IMR-90 (cell line): ENCODE measurements at regions not wholly inside any gene's neighbourhood (a gene's known extent, or its start where the extent isn't known, plus 50 kb on each side); places are given as distances from the start of the nearest gene placed in this dataset.

ENCODE experiments used
- ATAC-seq: fragments of 200-7000 bp; cut with Tn5 transposase; 2 replicates; pipeline ENCODE4 v1.9.1; 2020; ENCODE audit warnings: low read depth, mild to moderate bottlenecking, moderate library complexity
- BruUV-seq: library from RNA; stranded (reverse); fragments of 400-500 nt; replicated peaks from 2 replicates; lab custom pipeline; 2021; lab: Mats Ljungman, UMichigan
- CTCF ChIA-PET: fragments of 300-600 bp; formaldehyde crosslinking; extraction: SDS; loops from one replicate; lab custom pipeline; 2021; ENCODE audit warnings: antibody characterized with exemption; lab: Yijun Ruan, JAX
- POLR2A ChIA-PET: fragments of 300-600 bp; sonication (Branson Sonifier 250); formaldehyde crosslinking; loops from one replicate; lab custom pipeline; 2022; ENCODE audit warnings: antibody characterized with exemption; ENCODE audit not compliant: unreplicated experiment; lab: Charles Lee
- DNase-seq: peaks from one replicate; pipeline ENCODE4 v3.0.0; 2013
- H2AFZ ChIP-seq: replicated peaks from 2 replicates; pipeline ENCODE3; 2013; ENCODE audit warnings: low read length, mild to moderate bottlenecking; ENCODE audit not compliant: poor library complexity
- H2AK5ac ChIP-seq: 2 replicates; pipeline ENCODE4 v1.6.1; 2013; ENCODE audit warnings: low read depth, low read length, inconsistent platforms
- H2AK9ac ChIP-seq: replicated peaks from 2 replicates; pipeline ENCODE3; 2013; ENCODE audit warnings: mild to moderate bottlenecking, low read depth, low read length, moderate library complexity; ENCODE audit not compliant: poor library complexity
- H2BK120ac ChIP-seq: 2 replicates; pipeline ENCODE4 v1.6.1; 2013; ENCODE audit warnings: low read depth, low read length, inconsistent platforms
- H2BK15ac ChIP-seq: 3 replicates; pipeline ENCODE4 v1.6.1; 2013; ENCODE audit warnings: low read depth, low read length, inconsistent platforms
- H2BK20ac ChIP-seq: 2 replicates; pipeline ENCODE4 v1.6.1; 2013; ENCODE audit warnings: low read depth, mild to moderate bottlenecking, inconsistent platforms, low read length, moderate library complexity
- H2BK5ac ChIP-seq: 2 replicates; pipeline ENCODE4 v1.6.1; 2013; ENCODE audit warnings: mild to moderate bottlenecking, low read depth, low read length, inconsistent platforms; ENCODE audit not compliant: poor library complexity, severe bottlenecking
- H3K14ac ChIP-seq: replicated peaks from 2 replicates; pipeline ENCODE4 v1.6.1; 2013; ENCODE audit warnings: low read depth, low read length, inconsistent platforms
- H3K18ac ChIP-seq: 2 replicates; pipeline ENCODE4 v1.6.1; 2013; ENCODE audit warnings: low read depth, low read length, control low read depth
- H3K23ac ChIP-seq: 2 replicates; pipeline ENCODE4 v1.6.1; 2013; ENCODE audit warnings: low read depth, low read length, inconsistent platforms
- H3K27ac ChIP-seq: 2 replicates; pipeline ENCODE4 v1.5.1; 2013; ENCODE audit warnings: mild to moderate bottlenecking, control low read depth, low read length; ENCODE audit not compliant: insufficient read depth
- H3K27me3 ChIP-seq: 2 replicates; pipeline ENCODE4 v1.6.1; 2013; ENCODE audit warnings: low read length; ENCODE audit not compliant: control insufficient read depth, insufficient read depth
- H3K36me3 ChIP-seq: 2 replicates; pipeline ENCODE4 v1.6.1; 2013; ENCODE audit warnings: low read length, mixed read lengths; ENCODE audit not compliant: control insufficient read depth, insufficient read depth
- H3K4ac ChIP-seq: 2 replicates; pipeline ENCODE4 v1.6.1; 2013; ENCODE audit warnings: low read depth, low read length, inconsistent platforms
- H3K4me1 ChIP-seq: 2 replicates; pipeline ENCODE4 v1.6.1; 2013; ENCODE audit warnings: low read length, mixed read lengths; ENCODE audit not compliant: control insufficient read depth, insufficient read depth
- H3K4me2 ChIP-seq: 2 replicates; pipeline ENCODE4 v1.6.1; 2013; ENCODE audit warnings: low read depth, mild to moderate bottlenecking, control low read depth, low read length, moderate library complexity
- H3K4me3 ChIP-seq: 2 replicates; pipeline ENCODE4 v1.5.1; 2013; ENCODE audit warnings: low read depth, mild to moderate bottlenecking, control low read depth, low read length, moderate library complexity; ENCODE audit not compliant: insufficient read depth
- H3K56ac ChIP-seq: 2 replicates; pipeline ENCODE4 v1.6.1; 2013; ENCODE audit warnings: low read length, inconsistent platforms; ENCODE audit not compliant: insufficient read depth; ENCODE audit errors: extremely low read depth
- H3K79me1 ChIP-seq, 2 experiments: 2 replicates each; pipeline ENCODE4 v1.6.1; 2013; ENCODE audit warnings: low read length in 2 of 2, inconsistent platforms in 1 of 2, low read depth in 1 of 2
- H3K9ac ChIP-seq: 2 replicates; pipeline ENCODE4 v1.6.1; 2013; ENCODE audit warnings: low read depth, low read length, control low read depth
- H3K9me1 ChIP-seq: 2 replicates; pipeline ENCODE4 v1.6.1; 2013; ENCODE audit warnings: low read length, inconsistent platforms; ENCODE audit not compliant: insufficient read depth
- H3K9me3 ChIP-seq: 2 replicates; pipeline ENCODE4 v1.6.1; 2013; ENCODE audit warnings: low read length; ENCODE audit not compliant: control insufficient read depth, insufficient read depth
- H4K20me1 ChIP-seq: 2 replicates; pipeline ENCODE4 v1.6.1; 2013; ENCODE audit warnings: low read length, inconsistent platforms; ENCODE audit not compliant: insufficient read depth
- H4K5ac ChIP-seq: 2 replicates; pipeline ENCODE4 v1.6.1; 2013; ENCODE audit warnings: mild to moderate bottlenecking, low read depth, low read length, control low read depth
- H4K8ac ChIP-seq, 2 experiments: 2 replicates each; pipeline ENCODE4 v1.6.1; 2013; ENCODE audit warnings: low read depth in 2 of 2, low read length in 2 of 2, control low read depth in 1 of 2, inconsistent platforms in 1 of 2
- H4K91ac ChIP-seq: 2 replicates; pipeline ENCODE4 v1.6.1; 2013; ENCODE audit warnings: low read depth, low read length, inconsistent platforms; ENCODE audit not compliant: insufficient read depth
- BHLHE40 ChIP-seq: fragments of 150-350 bp; IDR thresholded peaks from 2 replicates; pipeline ENCODE4 v1.6.1; 2016; ENCODE audit warnings: mild to moderate bottlenecking, low read depth, low read length
- CEBPB ChIP-seq: IDR thresholded peaks from 2 replicates; pipeline ENCODE4 v1.6.1; 2012; ENCODE audit warnings: low read depth, low read length, improper control_type of control experiment
- CHD1 ChIP-seq: IDR thresholded peaks from 2 replicates; pipeline ENCODE4 v1.6.1; 2012; ENCODE audit warnings: low read depth, low read length, improper control_type of control experiment
- CTCF ChIP-seq: conservative IDR thresholded peaks from 2 replicates; pipeline ENCODE4 v1.5.1; 2012; ENCODE audit warnings: mild to moderate bottlenecking, low read depth, low read length, improper control_type of control experiment
- FOS ChIP-seq: fragments of 150-350 bp; IDR thresholded peaks from 2 replicates; pipeline ENCODE4 v1.6.1; 2016; ENCODE audit warnings: low read depth, low read length
- MAFK ChIP-seq: IDR thresholded peaks from 2 replicates; pipeline ENCODE4 v1.6.1; 2012; ENCODE audit warnings: low read depth, low read length, improper control_type of control experiment
- MAZ ChIP-seq: IDR thresholded peaks from 2 replicates; pipeline ENCODE4 v1.6.1; 2012; ENCODE audit warnings: low read depth, mild to moderate bottlenecking, low read length, improper control_type of control experiment, moderate library complexity, borderline replicate concordance
- MXI1 ChIP-seq: IDR thresholded peaks from 2 replicates; pipeline ENCODE4 v1.6.1; 2012; ENCODE audit warnings: low read depth, mild to moderate bottlenecking, low read length, moderate library complexity, borderline replicate concordance
- NFE2L2 ChIP-seq: fragments of 150-350 bp; IDR thresholded peaks from 2 replicates; pipeline ENCODE4 v1.6.1; 2016; ENCODE audit warnings: low read depth, mild to moderate bottlenecking, low read length
- POLR2A ChIP-seq: IDR thresholded peaks from 2 replicates; pipeline ENCODE4 v1.6.1; 2012; ENCODE audit warnings: mild to moderate bottlenecking, low read depth, low read length
- RAD21 ChIP-seq: IDR thresholded peaks from 2 replicates; pipeline ENCODE4 v1.6.1; 2012; ENCODE audit warnings: low read length, improper control_type of control experiment
- RCOR1 ChIP-seq: IDR thresholded peaks from 2 replicates; pipeline ENCODE4 v1.6.1; 2012; ENCODE audit warnings: mild to moderate bottlenecking, low read length, improper control_type of control experiment; ENCODE audit not compliant: insufficient replicate concordance
- RFX5 ChIP-seq: IDR thresholded peaks from 2 replicates; pipeline ENCODE4 v1.8.0; 2012; ENCODE audit warnings: low read depth, mild to moderate bottlenecking, low read length, moderate library complexity
- SMC3 ChIP-seq: fragments of 150-350 bp; IDR thresholded peaks from 2 replicates; pipeline ENCODE4 v1.6.1; 2016; ENCODE audit warnings: low read depth, mild to moderate bottlenecking, antibody characterized with exemption, low read length, moderate library complexity
- USF2 ChIP-seq: fragments of 150-350 bp; IDR thresholded peaks from 2 replicates; pipeline ENCODE4 v1.6.1; 2017; ENCODE audit warnings: mild to moderate bottlenecking, antibody characterized with exemption, low read length, low read depth
- WGBS, 2 experiments: methylation state at CpG; one replicate each; pipeline versions ENCODE4 v1.1.5 to v1.1.7; 2013; ENCODE audit warnings: missing lambda C conversion rate in 2 of 2; ENCODE audit not compliant: insufficient read length in 1 of 2; ENCODE audit errors: extremely low coverage in 2 of 2; 5-methylcytosine and 5-hydroxymethylcytosine counted together
- dilution Hi-C: fragments of 300-500 bp; cut with HindIII; formaldehyde crosslinking; loops from one replicate; pipeline ENCODE4 v1.14.3; 2018; ENCODE audit warnings: low sequenced_read_pairs; ENCODE audit not compliant: unreplicated experiment
- in situ Hi-C: fragments of 300-500 bp; cut with MboI; formaldehyde crosslinking; loops from 3 replicates; pipeline ENCODE4 v1.14.3; 2019; ENCODE audit warnings: low sequenced_read_pairs, inconsistent platforms, mixed read lengths
- intact Hi-C: fragments of 100-400 bp; cut with micrococcal nuclease; formaldehyde crosslinking; loops from 2 replicates; pipeline ENCODE4 v1.10.0; 2022

- TF ChIP-seq CHD1, result no peak
Observed at GRCh38 chr6:150308812-150309645, 59.8 kb upstream of the IYD start (continued).

- H3K36me3 ChIP-seq, result no peaks in the 10 kb centered on the region
- no peak for DNase-seq
- no peak overlapping the region for H3K23ac ChIP-seq
- no peak overlapping the region for H2BK15ac ChIP-seq
- no peak overlapping the region for H2BK5ac ChIP-seq
- H2AFZ ChIP-seq, result no peak overlapping the region
- in situ Hi-C loops (no loop called here), dilution Hi-C loops (no loop called here), intact Hi-C loops (no loop called here)
- no peaks in the 10 kb centered on the region for H3K4me1 ChIP-seq
- H3K4me3 ChIP-seq, result no peak overlapping the region
- H3K9me3 ChIP-seq, result no peaks in the 10 kb centered on the region
- ATAC-seq, result no peak
- no CpG with 5 or more reads among the region's 1 CpG for WGBS, 2 experiments
- H4K20me1 ChIP-seq, result no peaks in the 10 kb centered on the region
- H3K79me1 ChIP-seq, result no peaks in the 10 kb centered on the region
- H3K27me3 ChIP-seq, result no peaks in the 10 kb centered on the region; the same call in none of the 2 replicates
- ChIA-PET CTCF (no interaction called here), POLR2A (no interaction called here)
- no peak overlapping the region for H2AK9ac ChIP-seq
- H2BK120ac ChIP-seq, result no peak overlapping the region
- no peak overlapping the region for H3K27ac ChIP-seq
- H4K8ac ChIP-seq, result no peak overlapping the region
- no peak overlapping the region for H4K91ac ChIP-seq
- no peak overlapping the region for H3K9ac ChIP-seq
- TF ChIP-seq USF2 (no peak), FOS (no peak), MXI1 (no peak), RFX5 (no peak), MAFK (no peak), RCOR1 (no peak), POLR2A (no peak), SMC3 (no peak), CEBPB (no peak), NFE2L2 (no peak), CHD1 (no peak), MAZ (no peak), BHLHE40 (no peak), CTCF (no peak), RAD21 (no peak)
- BruUV-seq, result no TSS peak
- no peak overlapping the region for H2BK20ac ChIP-seq
- H3K14ac ChIP-seq, result no peak overlapping the region
- no peak overlapping the region for H3K4me2 ChIP-seq
- H3K9me1 ChIP-seq, result no peaks in the 10 kb centered on the region
- H3K18ac ChIP-seq, result no peak overlapping the region
- no peak overlapping the region for H2AK5ac ChIP-seq
- no peak overlapping the region for H4K5ac ChIP-seq
- H3K4ac ChIP-seq, result no peak overlapping the region
- H3K56ac ChIP-seq, result no peak overlapping the region
Observed at GRCh38 chr6:150310539-150310938, 58.3 kb upstream of the IYD start.
